ENCODE measurements at regions not wholly inside any gene's neighbourhood (a gene's known extent, or its start where the extent isn't known, plus 50 kb on each side); places are given as distances from the start of the nearest gene placed in this dataset.

DNA sequence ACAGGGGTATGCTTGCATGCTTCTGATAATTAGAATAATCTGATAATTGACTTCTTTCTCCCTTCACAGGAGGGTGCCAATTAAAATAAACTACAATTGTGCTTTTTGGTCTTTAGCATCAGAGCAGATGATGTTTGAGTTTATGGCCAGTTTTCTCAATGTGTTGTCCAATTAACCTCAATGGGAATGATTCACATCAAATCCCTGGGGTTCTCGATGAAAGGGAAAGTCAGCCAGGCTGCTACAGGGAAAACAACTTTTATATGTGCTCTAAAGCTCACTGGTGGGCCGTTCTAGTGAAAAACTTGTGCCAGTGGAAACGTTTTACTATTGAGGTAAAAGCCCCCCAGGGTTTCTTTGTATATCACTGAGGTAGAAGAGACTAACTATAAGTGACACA lies 887.3 kb upstream of the CRIM1 start:
- TF ChIP-seq EZH2phosphoT487 (IDR thresholded peaks at IDR 0.05; ENCODE audit: borderline replicate concordance): no peak
- TF ChIP-seq, protein P1, sequence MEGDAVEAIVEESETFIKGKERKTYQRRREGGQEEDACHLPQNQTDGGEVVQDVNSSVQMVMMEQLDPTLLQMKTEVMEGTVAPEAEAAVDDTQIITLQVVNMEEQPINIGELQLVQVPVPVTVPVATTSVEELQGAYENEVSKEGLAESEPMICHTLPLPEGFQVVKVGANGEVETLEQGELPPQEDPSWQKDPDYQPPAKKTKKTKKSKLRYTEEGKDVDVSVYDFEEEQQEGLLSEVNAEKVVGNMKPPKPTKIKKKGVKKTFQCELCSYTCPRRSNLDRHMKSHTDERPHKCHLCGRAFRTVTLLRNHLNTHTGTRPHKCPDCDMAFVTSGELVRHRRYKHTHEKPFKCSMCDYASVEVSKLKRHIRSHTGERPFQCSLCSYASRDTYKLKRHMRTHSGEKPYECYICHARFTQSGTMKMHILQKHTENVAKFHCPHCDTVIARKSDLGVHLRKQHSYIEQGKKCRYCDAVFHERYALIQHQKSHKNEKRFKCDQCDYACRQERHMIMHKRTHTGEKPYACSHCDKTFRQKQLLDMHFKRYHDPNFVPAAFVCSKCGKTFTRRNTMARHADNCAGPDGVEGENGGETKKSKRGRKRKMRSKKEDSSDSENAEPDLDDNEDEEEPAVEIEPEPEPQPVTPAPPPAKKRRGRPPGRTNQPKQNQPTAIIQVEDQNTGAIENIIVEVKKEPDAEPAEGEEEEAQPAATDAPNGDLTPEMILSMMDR (conservative IDR thresholded peaks at IDR 0.05; ENCODE audit: low read length): no peak

DNA sequence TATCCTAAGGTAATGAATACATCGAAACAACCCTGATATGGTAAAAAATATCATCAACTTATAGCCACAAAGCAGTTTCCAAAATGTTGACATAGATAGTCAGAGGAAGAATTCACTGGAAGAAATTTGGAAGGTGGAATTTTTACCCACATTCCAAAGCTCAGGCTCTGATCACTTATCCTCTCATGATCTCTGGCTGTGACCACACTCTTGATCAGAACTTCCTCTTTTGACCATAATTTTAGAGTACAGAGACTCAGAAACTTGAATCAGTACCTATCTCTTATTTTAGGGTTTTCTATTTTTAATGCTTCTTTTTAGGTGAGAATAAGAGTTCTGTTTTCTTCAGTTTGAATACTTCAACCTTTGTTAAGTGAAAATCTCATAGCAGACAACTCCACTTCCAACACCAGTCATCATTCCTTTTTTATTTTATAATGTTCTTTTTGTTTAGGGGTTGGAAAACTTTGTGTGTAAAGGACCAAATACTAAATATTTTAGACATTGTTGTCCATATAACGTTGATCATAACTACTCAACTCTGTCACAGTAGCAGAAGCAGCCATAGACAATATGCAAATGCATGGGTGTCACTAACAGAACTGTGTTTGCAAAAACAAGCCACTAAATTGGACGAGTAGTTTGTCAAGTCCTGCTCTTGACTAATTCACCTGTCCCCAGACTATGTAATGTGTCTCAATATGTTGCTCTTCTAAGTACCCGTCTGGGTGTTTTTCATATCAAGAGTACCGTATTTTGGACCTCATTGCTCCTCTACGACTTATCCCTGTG lies 891.6 kb upstream of the CRIM1 start:
- H3K79me2 ChIP-seq (ENCODE audit: insufficient read depth, low read length): no peaks in the 10 kb centered on the region
- no peak overlapping the region for H2AFZ ChIP-seq (ENCODE audit: low read length)
- H3F3A ChIP-seq (ENCODE audit: low read depth): no peaks in the 10 kb centered on the region
- H3K27me3 ChIP-seq (ENCODE audit: insufficient read depth, low read length, poor library complexity, severe bottlenecking): no peaks in the 10 kb centered on the region
- H3K4me2 ChIP-seq (ENCODE audit: low read depth, low read length, poor library complexity, severe bottlenecking): no peak overlapping the region
- H3K9me2 ChIP-seq (replicated peaks; ENCODE audit: low read depth, low read length): no peaks in the 10 kb centered on the region
- no peak overlapping the region for H3K4me3 ChIP-seq (ENCODE audit: low read length, poor library complexity, severe bottlenecking)
- H3K9me3 ChIP-seq (ENCODE audit: insufficient read depth, low read depth, low read length): no peaks in the 10 kb centered on the region
- H3K4me1 ChIP-seq (ENCODE audit: insufficient read depth, low read length, poor library complexity, severe bottlenecking): no peaks in the 10 kb centered on the region
- no peaks in the 10 kb centered on the region for H3K36me3 ChIP-seq (ENCODE audit: insufficient read depth, low read length)
- no peaks in the 10 kb centered on the region for H4K20me1 ChIP-seq (ENCODE audit: insufficient read depth, low read length, poor library complexity, severe bottlenecking)
- TF ChIP-seq EZH2phosphoT487 (IDR thresholded peaks at IDR 0.05; ENCODE audit: borderline replicate concordance): no peak
- H3K9ac ChIP-seq (ENCODE audit: low read depth, low read length, poor library complexity, severe bottlenecking): no peak overlapping the region

More for the DNA sequence above, 887.3 kb upstream of the CRIM1 start:
- Histone ChIP-seq H3K27me3 (ENCODE audit: insufficient read depth, low read length, poor library complexity, severe bottlenecking) (no peaks in the 10 kb centered on the region), H3K4me2 (ENCODE audit: low read depth, low read length, poor library complexity, severe bottlenecking) (no peak overlapping the region), H3K4me1 (ENCODE audit: insufficient read depth, low read length, poor library complexity, severe bottlenecking) (no peaks in the 10 kb centered on the region), H3K36me3 (ENCODE audit: insufficient read depth, low read length) (no peaks in the 10 kb centered on the region), H3K4me3 (ENCODE audit: low read length, poor library complexity, severe bottlenecking) (no peak overlapping the region), H3K9me3 (ENCODE audit: insufficient read depth, low read depth, low read length) (no peaks in the 10 kb centered on the region), H4K20me1 (ENCODE audit: insufficient read depth, low read length, poor library complexity, severe bottlenecking) (no peaks in the 10 kb centered on the region), H3K9me2 (replicated peaks; ENCODE audit: low read depth, low read length) (no peaks in the 10 kb centered on the region), H2AFZ (ENCODE audit: low read length) (no peak overlapping the region), H3F3A (ENCODE audit: low read depth) (no peaks in the 10 kb centered on the region), H3K79me2 (ENCODE audit: insufficient read depth, low read length) (no peaks in the 10 kb centered on the region), H3K9ac (ENCODE audit: low read depth, low read length, poor library complexity, severe bottlenecking) (no peak overlapping the region)

DNA sequence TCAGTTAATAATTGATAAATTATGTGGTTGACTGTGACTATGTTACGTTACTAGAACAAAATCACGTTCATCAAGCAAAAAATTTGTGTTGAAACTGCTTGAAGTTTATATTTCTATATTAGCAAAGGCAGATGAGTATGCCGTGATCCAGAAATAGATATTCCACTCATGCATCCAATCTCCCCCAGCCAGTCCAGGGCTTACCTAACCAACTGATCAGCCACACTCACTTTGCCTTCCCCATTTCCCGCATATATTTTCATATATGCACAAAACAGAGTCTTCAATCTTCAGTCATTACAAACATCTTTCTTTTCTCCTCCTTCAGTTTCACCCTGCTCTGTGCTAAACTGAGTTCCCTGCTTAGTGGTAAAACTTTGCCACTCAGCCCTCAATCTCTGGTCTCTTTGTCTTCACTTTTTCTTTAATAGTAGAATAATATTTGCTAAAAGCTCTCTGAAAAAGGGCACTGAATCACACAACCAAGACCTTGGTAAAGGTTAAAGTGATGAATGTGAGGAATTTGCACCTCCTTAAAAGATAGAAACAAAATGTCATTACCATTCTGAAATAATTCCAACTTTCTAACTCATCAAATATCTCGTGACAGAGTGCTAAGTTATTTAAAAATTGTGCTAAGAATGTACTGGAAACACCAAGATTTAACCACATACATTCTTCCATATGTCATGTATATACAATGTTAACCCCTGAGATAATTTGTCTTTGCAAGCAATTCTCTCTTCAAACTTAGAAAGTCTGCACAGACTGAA lies 893.2 kb upstream of the CRIM1 start:
- no peaks in the 10 kb centered on the region for H3K9me3 ChIP-seq (ENCODE audit: insufficient read depth, low read depth, low read length)
- H3K79me2 ChIP-seq (ENCODE audit: insufficient read depth, low read length): no peaks in the 10 kb centered on the region
- no peak for TF ChIP-seq EZH2phosphoT487 (IDR thresholded peaks at IDR 0.05; ENCODE audit: borderline replicate concordance)
- TF ChIP-seq, protein P1 (conservative IDR thresholded peaks at IDR 0.05; ENCODE audit: low read length): no peak
- H2AFZ ChIP-seq (ENCODE audit: low read length): no peak overlapping the region
- H3K4me1 ChIP-seq (ENCODE audit: insufficient read depth, low read length, poor library complexity, severe bottlenecking): no peaks in the 10 kb centered on the region
- no peaks in the 10 kb centered on the region for H3K27me3 ChIP-seq (ENCODE audit: insufficient read depth, low read length, poor library complexity, severe bottlenecking)
- H3K9me2 ChIP-seq (replicated peaks; ENCODE audit: low read depth, low read length): no peaks in the 10 kb centered on the region
- no peak overlapping the region for H3K4me2 ChIP-seq (ENCODE audit: low read depth, low read length, poor library complexity, severe bottlenecking)
- no peaks in the 10 kb centered on the region for H3K36me3 ChIP-seq (ENCODE audit: insufficient read depth, low read length)
- no peaks in the 10 kb centered on the region for H4K20me1 ChIP-seq (ENCODE audit: insufficient read depth, low read length, poor library complexity, severe bottlenecking)
- no peak overlapping the region for H3K9ac ChIP-seq (ENCODE audit: low read depth, low read length, poor library complexity, severe bottlenecking)
- no peaks in the 10 kb centered on the region for H3F3A ChIP-seq (ENCODE audit: low read depth)
- H3K4me3 ChIP-seq (ENCODE audit: low read length, poor library complexity, severe bottlenecking): no peak overlapping the region
